ENCODE measurements at regions not wholly inside any gene's neighbourhood (a gene's known extent, or its start where the extent isn't known, plus 50 kb on each side); places are given as distances from the start of the nearest gene placed in this dataset.

DNA sequence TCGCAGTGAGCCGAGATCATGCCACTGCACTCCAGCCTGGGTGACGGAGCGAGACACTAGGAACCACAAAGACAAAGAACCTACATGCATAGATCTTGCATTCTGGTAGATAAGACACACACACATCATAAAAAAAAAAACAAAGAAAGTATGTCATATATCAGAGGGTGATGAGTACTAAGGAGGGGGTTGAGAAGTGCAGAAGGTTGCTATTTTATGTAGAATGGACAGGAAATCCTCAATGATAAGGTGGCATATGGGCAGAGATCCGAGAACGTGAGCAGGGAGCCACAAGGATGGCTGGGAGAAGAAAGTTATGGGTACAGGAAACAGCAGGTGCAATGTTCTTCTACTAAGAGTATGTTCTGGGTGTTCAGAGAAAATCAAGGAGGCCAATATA lies 118.8 kb downstream of the MEX3B start:
- TF ChIP-seq, protein P1, sequence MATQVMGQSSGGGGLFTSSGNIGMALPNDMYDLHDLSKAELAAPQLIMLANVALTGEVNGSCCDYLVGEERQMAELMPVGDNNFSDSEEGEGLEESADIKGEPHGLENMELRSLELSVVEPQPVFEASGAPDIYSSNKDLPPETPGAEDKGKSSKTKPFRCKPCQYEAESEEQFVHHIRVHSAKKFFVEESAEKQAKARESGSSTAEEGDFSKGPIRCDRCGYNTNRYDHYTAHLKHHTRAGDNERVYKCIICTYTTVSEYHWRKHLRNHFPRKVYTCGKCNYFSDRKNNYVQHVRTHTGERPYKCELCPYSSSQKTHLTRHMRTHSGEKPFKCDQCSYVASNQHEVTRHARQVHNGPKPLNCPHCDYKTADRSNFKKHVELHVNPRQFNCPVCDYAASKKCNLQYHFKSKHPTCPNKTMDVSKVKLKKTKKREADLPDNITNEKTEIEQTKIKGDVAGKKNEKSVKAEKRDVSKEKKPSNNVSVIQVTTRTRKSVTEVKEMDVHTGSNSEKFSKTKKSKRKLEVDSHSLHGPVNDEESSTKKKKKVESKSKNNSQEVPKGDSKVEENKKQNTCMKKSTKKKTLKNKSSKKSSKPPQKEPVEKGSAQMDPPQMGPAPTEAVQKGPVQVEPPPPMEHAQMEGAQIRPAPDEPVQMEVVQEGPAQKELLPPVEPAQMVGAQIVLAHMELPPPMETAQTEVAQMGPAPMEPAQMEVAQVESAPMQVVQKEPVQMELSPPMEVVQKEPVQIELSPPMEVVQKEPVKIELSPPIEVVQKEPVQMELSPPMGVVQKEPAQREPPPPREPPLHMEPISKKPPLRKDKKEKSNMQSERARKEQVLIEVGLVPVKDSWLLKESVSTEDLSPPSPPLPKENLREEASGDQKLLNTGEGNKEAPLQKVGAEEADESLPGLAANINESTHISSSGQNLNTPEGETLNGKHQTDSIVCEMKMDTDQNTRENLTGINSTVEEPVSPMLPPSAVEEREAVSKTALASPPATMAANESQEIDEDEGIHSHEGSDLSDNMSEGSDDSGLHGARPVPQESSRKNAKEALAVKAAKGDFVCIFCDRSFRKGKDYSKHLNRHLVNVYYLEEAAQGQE (IDR thresholded peaks at IDR 0.05; ENCODE audit: low read depth, low read length): no peak
- TF ChIP-seq, protein P2, sequence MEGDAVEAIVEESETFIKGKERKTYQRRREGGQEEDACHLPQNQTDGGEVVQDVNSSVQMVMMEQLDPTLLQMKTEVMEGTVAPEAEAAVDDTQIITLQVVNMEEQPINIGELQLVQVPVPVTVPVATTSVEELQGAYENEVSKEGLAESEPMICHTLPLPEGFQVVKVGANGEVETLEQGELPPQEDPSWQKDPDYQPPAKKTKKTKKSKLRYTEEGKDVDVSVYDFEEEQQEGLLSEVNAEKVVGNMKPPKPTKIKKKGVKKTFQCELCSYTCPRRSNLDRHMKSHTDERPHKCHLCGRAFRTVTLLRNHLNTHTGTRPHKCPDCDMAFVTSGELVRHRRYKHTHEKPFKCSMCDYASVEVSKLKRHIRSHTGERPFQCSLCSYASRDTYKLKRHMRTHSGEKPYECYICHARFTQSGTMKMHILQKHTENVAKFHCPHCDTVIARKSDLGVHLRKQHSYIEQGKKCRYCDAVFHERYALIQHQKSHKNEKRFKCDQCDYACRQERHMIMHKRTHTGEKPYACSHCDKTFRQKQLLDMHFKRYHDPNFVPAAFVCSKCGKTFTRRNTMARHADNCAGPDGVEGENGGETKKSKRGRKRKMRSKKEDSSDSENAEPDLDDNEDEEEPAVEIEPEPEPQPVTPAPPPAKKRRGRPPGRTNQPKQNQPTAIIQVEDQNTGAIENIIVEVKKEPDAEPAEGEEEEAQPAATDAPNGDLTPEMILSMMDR (IDR thresholded peaks at IDR 0.05): no peak
